Nucleus accumbens (tissue), 56 donors: ENCODE measurements at regions not wholly inside any gene's neighbourhood (a gene's known extent, or its start where the extent isn't known, plus 50 kb on each side); places are given as distances from the start of the nearest gene placed in this dataset.

Source experiments
- DNase-seq, 56 donors: peaks; one replicate each; lab custom pipeline; 2025; lab: John Stamatoyannopoulos, UW

DNA sequence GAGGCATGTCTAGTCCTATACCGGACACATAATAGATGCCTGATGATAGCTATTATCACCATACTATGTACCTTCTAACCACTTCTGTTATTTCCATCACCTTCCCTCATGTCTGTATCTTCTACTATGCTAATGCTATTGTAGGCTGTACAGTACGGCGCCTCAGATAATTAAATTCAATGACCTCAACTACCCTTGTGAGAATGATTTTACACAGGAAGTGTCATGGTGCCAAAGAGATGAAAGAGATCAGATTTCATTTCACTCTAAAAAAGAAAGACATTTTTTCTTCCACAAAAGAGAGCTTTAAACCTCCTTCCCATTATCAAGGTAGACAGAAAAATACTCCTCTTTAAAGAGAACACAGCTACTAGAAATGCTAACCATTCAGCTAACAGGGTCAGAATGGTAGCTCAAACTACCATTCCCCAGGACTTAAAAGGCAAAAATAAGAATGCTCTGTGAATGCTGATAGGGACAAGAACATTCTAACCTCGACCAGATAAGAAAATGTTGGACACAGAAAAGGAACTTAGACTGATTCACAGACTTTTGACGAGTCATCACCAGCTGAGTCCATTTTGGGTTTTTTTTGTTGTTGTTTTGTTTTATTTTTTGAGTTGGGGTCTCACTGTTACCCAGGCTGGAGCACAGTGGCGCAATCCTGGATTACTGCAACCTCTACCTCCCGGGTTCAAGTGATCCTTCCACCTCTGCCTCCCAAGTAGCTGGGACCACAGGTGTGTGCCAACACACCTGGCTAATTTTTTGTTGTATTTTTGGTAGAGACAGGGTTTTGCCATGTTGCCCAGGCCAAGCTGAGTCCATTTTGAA is 99.2 kb upstream of the RAPGEF2 start:
- DNase-seq, result no peak

DNA sequence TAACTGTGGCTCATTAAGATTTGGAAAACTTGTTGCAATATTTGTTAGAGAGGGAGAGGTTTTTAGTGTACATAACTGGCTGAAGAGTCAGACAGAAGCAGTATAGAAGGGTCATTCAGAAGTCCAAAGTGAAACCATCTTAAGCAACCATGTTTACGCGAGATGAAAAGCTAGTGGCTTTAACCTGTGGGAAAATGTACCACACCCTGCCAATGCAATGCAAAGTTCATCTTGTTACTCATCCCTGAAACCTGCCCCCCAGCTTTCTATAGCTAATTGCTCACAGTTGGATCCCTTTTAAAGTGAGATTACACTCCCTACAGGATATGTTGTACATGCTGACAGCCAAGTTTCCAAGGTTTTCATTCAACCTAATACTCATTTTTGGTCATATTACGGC is 96.7 kb upstream of the RAPGEF2 start:
- DNase-seq, result no peak

DNA sequence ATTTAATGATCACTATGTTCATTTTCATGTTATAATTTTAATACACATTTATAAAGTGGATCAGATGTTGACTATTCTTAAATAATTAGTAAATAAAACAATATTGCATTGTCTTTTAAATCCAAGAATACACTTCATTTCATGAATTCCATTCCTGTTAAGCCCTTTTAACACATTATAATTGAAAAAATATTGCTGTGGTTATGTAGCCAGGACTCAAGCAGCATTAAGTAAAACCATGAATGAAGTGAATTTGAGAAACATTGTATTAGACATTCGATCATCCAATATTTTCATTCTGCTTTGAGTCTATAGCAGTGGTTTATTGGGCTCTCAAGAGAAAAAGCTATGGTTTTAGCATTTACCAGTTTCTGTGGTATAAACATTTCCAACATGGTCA is 94.2 kb upstream of the RAPGEF2 start:
- no peak for DNase-seq

DNA sequence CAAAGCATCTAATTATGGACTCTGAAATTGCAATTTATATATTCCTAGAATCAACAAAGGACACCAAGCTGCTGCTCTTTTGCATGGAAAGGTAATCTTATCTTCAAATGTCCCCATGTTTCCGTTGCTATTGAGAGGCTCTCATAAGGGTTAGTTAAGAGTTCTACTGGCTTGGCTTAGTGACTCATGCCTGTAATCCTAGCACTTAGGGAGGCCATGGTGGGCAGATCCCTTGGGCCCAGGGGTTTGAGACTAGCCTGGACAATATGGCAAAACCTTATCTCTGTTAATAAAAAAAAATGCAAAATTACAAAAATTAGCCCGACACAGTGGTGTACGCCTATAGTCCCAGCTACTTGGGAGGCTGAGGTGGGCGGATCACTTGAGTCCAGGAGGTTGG is 93.4 kb upstream of the RAPGEF2 start:
- no peak for DNase-seq

DNA sequence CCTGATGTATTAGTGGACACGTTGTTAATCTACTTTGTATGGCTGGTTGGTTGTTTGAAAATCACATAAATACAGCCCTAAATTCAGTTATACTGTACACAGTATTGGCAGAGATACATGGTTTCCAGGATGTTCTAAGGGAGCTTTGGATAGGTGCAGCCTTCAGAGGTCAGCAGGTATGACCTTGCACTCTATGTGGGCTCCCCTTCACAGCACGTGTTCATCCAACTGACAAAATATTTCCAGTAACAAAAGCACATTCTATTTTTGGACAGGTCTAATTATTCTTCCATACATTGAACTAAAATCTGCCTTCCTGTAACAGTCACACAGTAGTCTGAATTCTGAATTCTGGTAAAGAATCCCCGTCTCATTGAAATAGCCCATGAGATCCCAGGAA is 92.8 kb upstream of the RAPGEF2 start:
- no peak for DNase-seq

DNA sequence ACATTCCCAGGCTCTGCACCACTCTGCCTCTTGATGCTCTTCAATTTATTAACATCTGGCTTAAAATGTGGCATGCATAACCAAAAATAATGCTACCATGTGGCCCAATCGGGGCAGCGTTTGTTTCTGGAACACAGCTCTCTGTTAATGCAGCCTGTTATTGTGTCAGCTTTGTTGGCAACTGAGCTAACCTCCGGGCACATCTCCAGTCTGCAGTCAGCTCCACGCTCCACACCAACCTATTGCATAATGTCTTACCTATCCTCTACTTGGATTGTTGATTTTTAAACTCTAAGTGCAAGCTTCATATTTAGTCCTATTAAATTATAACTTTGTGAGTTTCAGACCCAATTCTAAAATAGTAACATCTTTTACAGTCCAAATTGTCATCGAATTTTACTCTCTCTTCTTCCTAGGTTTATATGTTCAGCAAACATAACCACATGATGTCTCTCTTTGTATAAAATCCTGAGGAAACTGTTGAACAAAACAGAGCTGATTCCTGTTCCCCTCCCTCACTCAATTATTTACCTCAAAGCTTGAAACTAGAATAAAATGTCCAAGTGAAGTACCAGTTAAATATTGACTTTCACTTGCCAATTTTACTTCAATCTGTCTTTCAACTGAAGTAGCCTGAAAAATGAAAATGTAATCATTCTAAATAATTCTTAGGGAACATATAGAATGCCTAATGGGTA is 92.2 kb upstream of the RAPGEF2 start:
- DNase-seq, result peak in 32 of 56 donors; percentile 1 to 42 (median 14)

DNA sequence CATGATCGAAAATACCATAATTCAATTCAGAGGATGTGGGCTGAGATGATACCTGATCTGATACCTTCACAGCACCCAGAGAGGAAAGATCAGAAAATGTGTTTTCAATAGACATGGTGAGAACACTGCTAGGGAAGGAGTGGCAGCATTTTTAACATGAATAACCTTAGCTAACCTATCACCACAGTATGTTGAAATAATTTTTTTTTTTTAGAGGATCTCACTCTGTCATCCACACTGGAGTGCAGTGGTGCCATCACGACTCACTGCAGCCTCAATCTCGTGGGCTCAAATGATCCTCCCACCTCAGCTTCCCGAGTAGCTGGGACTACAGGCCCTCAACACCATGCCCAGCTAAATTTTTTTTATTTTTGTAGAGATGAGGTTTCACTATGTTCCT is 90.5 kb upstream of the RAPGEF2 start:
- no peak for DNase-seq

DNA sequence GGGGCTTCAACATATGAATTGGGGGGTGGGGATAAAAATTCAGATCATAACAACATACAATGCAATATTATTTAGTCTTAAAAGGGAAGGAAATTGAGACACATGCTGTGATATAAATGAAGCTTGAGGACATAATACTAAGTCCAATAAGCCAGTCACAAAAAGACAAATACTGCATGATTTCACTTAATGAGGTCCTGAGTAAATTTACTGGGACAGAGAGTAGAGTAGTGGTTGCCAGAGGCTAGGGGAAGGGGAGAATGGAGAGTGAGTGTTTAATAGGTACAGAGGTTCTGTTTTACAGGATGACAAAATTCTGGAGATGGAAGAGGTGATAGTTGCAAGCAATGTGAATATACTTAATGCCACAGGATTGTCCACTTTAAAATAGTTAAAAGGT is 89.2 kb upstream of the RAPGEF2 start:
- DNase-seq, result no peak

DNA sequence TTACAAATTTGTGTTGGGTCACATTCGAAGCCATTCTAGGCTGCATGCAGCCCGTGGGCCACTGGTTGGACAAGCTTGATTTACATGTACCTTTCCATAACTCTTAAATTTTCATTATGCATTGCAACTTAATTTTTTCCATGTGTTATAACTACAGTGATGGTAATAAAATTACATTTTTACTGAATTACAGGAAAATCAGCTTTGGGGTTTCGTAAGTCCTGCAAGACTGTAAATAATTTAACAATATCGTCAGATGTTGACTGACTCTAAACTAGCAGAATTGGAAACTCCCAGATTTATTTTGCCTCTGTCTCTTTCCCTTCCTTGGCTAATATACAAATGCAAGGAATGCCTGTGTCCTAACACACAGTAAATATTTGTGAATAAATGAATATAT is 88.0 kb upstream of the RAPGEF2 start:
- DNase-seq, result no peak

DNA sequence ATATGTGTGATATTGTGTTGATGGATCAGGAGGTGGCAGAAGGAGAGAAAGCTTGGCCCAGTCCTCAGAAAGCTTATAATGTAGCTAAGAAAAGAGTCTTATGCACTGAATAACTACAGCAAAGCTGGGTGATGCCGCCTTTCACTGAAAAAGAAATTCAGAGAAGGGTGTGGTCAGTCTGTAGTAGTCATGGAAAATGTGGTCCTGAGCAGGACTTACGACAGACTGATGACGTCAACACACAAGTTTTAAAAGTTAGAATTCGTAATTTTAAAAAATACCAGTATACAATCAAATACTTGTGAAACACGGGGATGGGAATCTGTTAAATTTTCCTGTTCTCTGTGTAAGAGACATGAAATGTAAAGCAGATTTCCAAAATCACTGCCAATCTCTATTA is 87.0 kb upstream of the RAPGEF2 start:
- no peak for DNase-seq

DNA sequence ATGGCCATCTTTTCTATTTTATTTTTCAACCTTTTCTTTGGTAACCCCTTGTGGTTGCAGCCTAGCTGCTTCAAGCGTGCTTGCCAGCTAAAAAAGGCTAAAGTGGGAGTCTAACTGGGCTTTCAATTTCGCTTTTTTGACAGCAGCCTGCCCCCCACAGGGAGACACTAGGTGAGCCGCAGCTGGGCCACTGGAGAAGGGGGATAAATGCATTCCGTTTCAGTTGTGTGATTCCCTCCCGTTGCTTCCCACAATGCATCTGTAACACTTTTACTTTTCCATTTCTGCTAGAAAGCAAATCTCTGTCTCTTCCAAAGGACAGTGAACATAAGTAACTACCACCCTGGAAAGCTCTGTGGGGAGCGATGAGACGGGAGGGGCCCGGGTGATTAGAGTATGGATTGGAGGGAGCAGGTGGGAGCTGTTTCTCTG is 86.3 kb upstream of the RAPGEF2 start:
- peak in 8 of 56 donors; percentile 0 to 25 (median 4) for DNase-seq

DNA sequence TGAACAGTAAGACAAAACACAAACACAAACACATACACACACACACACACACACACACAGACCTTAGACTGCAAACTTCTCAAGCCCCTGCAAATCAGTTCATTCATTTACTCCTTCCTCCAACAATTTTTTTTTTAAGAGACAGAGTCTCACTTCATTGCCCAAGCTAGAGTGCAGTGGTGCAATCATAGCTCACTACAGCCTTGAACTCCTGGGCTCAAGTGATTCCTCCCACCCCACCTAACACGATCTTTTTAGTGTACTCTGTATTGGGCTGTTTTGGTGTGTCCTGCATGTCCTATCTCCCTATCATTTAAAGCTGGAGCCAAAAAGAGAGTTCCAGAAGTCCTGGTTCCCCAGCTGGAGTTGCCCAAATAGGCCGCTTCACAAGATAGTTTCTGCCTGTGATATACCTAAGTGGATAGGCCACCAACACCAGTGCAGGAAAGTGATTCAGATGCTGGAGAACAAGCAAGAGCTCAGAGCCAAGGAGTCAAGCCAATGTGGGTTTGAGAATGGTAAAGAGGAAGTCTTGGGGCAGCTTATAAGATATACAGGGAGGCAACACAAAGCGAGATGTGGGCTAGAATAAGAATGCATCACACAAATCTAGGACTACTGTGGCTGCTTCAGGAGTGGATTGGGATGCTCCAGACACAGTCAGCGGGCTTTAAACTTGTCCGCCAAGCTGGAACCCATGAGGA is 85.4 kb upstream of the RAPGEF2 start:
- DNase-seq, result no peak

DNA sequence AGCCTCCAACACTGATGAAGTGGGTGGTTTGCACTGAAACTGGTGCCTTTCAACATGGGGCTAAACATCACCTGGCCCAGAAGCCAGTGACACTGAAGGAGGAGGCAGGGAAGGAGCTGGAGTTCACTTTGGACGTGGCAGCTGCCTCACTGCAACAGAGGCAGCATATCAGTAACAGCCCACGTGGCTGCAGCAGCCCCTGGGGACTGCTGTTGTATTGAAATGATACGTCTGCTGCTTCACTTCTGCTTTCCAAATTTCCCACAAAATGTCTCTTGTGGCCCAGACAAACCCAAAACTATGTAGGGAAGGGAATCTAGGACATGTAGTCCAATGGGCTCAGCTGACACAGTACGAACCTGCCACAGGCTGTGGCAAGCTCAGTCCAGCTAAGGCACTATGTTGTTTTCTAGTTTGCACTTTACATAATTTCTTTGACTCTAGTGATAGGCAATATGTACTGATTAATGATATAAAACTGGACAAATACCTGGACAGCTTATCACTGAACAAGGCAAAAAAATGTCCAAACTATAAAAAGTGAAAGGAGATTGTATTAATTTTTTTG is 84.7 kb upstream of the RAPGEF2 start:
- DNase-seq, result no peak

DNA sequence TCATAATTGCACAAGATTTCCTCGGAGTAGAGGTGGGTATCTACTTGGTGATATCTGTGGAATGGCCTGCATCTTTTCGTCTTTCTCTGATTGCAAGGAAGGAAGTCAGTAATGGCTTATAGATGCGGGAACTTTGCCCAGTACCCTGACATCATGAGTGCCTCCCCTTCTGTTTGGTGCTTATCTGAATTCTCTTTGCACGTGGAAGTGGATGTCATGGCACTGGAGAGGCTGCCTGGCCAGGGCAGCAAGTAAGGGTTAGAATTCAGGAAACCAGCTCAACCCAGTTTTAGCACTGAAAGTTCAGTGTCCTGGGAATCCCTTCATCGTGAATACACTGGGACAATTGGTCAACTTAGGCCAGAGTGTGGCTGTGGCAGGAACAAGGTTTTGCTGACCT is 83.5 kb upstream of the RAPGEF2 start:
- no peak for DNase-seq

DNA sequence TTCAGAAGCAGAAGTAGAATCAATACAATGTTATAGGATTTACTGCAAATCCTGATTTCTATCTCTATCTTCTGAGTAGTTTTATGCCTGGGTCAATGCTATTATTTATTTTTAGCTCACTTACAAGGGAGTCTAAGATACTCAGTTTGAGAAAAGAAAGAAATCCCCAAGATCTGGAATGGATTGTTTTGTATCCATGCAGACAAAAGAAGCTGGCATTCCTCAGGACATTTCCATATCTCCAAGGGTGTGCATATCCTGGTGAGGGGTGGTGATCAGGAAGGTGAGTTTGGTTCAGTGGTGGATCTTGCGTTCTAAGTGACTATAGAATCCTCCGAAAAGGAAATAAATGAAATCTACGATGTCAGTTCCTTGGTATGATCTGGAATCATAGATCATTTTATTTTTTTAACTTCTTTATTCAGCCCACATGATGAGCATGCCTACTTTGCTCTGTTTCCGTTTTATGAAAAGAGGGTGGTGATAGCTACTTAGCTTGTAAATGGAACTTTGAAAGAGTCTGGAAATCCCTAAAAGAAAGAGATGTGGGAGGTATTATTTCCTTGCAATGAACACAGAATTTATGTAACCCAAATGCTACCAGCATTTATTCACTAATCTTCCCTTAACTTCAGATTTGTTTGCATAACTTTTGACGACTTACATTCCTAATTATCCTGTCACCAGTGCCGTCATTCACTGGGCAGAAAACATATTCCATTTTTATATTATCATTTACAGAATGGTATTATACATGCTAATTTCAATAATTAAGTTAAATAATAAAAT is 81.1 kb upstream of the RAPGEF2 start:
- no peak for DNase-seq

DNA sequence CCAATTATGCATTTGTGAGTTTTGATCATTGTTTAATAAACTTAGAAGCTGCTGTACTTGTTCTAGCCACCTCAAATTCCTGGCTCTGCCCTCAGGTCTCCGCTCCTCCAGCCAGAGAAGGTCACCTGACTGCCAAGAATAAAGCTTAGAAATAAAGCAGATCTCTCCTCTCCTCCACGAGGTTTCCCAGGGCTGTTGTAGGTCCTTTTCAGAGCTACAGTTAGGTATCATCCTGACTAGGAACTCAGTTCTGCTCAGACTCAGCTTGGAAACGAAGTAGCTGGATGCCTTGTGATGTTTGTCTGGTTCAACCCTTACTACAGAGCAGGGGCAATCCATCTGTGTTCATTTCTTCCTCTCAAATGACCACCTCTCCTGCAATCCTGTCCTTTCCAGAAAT is 79.1 kb upstream of the RAPGEF2 start:
- no peak for DNase-seq

DNA sequence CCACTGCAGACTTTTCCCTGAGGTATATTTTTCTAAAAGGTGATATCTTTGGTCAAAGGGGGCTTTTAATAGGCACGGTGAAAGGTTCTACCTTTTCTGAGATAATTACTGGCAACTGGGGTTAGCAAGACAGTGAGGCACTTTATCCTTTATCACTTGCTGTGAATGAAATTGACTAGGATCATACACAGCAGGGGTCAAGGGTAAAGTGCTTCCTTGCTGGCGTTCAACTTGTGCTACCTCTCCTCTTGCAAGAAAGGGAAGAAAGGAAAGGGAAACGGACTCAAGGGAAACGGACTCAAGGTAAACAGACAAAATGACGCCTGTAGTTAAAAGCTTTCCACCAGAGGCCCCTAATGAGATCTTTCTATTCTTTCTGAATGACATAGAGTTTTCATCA is 78.6 kb upstream of the RAPGEF2 start:
- no peak for DNase-seq

DNA sequence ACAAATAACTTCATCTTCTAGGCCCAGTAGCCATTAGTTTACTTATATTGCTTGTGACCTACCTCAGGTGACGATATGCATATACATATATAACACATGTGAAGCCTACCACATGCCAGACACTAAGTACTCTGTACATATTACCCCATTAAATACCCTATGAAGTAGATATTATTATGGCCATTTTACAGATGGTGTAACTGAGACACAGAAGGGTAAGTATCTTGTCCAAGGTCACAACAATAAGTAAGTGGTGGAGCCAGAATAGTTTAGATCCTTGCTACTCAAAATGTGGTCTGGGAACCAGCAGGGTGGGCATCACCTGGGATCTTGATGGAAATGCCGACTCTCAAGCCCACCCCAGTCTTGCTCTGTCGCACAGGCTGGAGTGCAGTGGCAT is 78.1 kb upstream of the RAPGEF2 start:
- no peak for DNase-seq

DNA sequence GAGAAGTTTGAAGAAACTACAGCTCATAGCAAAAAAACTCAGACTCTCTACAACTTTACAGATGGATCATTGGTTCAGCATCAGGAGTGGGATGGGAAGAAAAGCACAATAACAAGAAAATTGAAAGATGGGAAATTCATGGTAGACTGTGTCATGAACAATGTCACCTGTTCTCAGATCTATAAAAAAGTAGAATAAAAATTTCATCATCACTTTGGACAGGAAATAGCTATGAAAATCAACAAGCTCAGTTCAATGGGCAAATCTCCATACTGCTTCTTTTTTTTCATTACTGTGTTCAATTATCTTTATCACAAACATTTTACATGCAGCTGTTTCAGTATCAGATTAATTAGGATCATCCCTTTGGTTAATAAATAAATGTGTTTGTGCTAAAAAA is 76.5 kb upstream of the RAPGEF2 start:
- DNase-seq, result no peak

DNA sequence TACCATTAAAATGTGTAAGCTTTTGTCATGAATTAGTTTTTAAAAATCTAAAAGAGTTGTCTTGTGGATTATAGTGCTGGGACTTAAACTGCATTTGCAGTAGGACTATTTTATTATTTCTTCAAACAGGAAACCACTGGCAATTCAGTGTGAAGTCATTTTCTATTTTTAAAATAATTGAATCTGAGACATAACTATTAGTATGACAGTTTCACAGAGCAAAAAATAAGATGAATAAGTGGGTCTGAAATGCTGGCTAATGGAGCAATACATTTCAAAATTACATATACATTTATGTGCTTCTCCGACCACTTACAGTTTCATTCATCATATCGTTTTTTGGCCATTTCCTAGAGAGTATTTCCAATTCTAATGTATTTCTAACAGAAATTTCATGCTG is 75.3 kb upstream of the RAPGEF2 start:
- no peak for DNase-seq
